GM19023 (cell line): ENCODE measurements at regions not wholly inside any gene's neighbourhood (a gene's known extent, or its start where the extent isn't known, plus 50 kb on each side); places are given as distances from the start of the nearest gene placed in this dataset.
"Not testable (repeated sequence)": the region's sequence is repeated elsewhere in the genome, so short reads cannot be mapped to it uniquely, and the experiment has no call there.

Experiments
- ATAC-seq: cut with Tn5 transposase; IDR thresholded peaks from one replicate; pipeline ENCODE4 v1.9.1; 2021; ENCODE audit warnings: mild to moderate bottlenecking, moderate library complexity; ENCODE audit not compliant: unreplicated experiment

DNA sequence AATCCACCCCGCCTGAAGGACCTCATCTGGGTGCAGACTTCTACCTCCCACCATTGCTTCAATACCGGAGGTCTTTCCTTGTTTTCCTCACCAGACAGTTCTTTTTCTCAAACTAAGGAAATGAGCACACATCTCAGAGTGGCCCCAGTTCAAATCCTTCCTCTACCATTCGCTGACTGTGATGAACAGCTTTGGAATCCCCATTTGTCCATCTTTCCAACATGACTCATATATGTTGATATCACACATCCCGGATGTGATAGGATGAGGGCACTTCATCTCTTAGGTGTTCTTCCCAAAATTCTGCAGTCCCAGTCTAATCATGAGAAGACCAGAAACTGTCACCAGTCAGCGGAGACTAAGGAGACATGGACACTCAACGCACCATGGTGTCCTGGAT, 67.9 kb upstream of the SMURF2 start:
- ATAC-seq, result not testable (repeated sequence)

DNA sequence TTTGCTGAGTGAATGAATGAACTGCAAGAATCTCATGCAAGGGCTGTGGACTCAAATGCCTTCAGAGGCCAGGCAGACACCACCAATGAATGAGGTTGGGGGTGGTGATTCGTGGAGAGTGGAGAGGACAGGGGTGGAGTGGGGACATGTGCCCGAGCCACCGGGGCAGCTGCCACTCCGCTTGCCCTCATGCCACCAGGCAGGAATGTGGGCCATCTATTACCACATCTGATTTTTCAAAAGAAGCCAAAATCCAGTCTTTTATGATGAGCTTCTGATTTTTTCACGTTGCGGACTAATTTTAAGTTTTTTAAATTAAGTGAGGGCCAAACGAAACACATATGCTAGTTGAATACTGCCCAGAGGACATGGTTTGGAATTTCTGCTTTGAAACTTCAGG, 67.1 kb upstream of the SMURF2 start:
- no peak for ATAC-seq

DNA sequence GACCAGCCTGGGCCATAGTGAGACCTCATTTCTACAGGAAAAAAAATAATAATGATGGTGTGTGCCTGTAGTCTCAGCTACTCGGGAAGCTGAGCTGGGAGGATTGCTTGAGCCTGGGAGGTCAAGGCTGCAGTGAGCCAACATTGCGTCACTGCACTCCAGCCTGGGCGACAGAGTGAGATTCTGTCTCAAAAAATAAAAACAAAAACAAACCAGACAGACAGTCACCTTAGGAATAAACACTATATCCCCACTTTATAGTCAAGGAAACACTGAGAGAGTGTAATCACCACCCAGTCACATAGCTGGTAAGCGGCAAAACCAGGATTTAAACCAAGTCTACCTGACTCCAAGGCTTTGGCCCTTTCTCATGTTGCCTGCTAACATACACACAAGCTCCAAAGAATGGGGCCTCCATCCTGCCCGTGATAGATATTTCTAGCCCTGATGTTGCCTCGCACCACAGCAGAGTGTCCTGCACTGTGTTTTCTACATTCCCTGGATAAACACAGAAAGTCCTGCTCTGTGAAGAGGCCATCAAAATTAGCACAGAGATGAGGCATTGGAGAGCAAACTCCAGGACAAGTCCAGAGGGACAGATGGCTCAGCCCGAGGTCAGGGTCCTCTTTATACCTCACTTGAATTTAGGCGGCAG, 66.1 kb upstream of the SMURF2 start:
- no peak for ATAC-seq

DNA sequence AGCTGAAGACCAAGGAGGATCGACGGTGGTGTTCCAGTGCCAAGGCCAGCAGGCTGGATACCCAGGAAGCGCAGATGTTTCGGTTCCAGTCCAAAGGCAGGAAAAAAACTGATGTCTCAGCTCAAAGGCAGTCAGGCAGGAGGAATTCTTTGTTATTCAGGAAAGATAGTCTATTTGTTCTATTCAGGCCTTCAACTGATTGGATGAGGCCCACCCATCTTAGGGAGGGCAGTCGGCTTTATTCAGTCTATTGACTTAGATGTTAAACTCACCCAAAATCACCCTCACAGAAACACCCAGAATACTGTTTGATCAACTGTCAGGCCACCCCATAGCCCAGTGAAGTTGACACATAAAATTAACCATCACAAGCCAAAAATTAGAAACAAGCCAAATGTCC, 63.9 kb upstream of the SMURF2 start:
- not testable (repeated sequence) for ATAC-seq

DNA sequence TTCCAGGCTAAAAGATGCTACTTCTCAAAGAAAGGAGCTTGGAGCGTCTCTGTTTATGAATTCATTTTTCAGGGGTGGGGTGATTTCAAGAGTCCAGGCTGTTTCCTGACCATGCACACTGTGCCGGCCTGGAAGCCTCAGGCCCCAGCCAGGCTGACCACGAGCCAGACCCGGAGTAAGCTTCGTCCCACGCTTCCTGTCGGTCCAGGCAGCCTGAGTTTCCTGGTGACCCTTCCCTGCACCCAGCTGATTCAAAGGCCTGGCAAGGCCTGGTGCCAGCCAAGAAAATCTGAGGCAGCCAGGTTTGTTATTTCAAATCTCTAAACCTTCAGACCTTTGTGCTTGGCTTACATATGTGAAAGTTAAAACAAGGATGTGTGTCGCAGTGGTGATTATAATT, 62.1 kb upstream of the SMURF2 start:
- ATAC-seq, result not testable (repeated sequence)

DNA sequence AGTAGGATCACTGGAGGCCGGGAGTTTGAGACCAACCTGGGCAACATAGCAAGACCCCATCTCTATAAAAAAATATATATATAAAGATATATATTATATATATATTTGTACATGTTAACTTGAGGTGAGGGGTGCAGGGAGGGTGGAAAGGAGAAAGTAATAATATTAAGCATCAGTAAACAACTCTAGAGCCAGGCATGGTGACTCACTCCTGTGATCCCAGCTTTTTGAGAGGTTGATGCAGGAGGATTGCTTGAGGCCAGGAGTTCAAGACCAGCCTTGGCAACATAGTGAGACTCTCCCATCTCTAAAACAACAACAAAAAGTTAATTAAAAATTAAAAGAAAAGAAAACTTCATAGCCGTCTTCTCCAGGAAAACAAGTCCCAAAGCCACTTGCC, 61.7 kb upstream of the SMURF2 start:
- ATAC-seq, result no peak

DNA sequence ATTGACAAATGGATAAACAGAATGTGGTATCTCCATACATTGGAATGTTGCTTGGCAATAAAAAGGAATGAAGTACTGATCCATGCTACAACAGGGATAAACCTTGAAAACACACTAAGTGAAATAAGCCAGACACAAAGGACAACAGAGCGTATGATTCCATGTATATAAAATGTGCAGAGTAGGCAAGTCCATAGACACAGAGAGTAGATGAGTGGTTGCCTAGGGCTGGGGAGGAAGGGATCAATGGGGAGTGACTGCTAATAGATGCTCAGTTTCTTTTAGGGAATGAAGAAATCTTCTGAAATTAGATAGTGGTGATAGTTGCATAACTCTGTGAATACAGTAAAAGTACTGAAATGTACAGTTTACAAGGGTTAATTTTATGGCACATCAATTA, 59.4 kb upstream of the SMURF2 start:
- not testable (repeated sequence) for ATAC-seq

DNA sequence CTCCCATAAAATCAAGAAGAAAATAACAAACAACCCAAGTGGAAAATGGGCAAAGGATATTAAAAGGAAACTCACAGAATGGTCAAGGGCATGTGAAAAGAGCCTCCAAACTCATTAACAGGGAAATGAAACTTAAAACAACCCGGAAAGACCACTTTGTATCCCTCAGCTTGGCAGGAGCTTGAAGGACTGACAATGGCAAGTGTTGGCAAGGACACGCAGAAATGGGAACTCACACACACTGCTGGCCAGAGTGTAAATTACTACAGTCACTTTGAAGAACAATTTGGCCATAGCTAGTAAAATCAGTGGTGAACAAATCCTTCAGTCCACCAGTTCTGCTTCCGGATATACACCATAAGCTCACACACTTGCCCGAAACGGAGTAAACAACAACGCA, 58.1 kb upstream of the SMURF2 start:
- ATAC-seq, result not testable (repeated sequence)

DNA sequence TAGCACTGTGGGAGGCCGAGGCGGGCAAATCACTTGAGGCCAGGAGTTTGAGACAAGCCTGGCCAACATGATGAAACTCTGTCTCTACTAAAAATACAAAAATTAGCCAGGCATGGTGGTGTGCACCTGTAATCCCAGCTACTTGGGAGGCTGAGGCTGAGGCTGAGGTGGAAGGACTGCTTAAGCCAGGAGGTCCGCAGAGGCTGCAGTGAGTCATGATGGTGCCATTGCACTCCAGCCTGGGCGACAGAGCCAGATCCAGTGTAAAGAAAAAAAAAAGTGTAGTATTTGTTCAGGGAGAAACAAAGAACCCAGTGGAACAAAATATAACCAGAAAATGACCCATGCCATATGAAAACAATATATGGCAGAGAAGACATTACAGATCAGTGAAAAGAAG, 57.4 kb upstream of the SMURF2 start:
- not testable (repeated sequence) for ATAC-seq

DNA sequence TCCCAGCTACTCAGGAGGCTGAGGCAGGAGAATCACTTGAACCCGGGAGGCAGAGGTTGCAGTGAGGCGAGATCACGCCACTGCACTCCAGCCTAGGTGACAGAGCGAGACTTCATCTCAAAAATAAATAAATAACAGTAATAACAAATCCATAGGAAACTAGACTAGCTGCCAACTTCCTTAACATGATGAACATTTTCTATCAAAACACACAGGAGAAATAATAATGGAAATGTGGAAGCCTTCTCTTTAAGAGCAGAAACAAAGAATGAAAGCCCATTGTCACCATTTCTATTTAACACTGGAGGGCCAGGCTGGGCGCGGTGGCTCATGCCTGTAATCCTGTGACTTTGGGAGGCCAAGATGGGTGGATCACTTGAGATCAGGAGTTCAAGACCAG, 56.7 kb upstream of the SMURF2 start:
- not testable (repeated sequence) for ATAC-seq

DNA sequence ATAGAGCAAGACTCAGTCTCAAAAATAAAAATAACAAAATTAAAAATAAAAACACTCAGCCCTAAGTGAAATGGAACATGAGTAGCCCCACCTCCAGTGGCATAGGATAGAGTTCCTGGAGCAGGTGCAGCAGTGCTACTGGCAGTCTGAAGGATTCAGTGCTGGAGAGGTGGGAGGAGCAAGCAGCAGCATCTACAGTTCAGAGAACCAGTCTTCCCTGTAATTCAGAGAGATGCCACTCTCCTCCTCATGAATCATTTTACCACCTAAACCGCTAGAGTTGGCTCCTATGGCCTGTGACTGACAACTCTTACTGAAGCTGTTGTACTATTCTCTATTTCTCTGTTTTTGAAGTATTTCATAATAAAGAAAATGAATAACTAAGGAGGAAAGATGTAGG, 56.0 kb upstream of the SMURF2 start:
- ATAC-seq, result no peak

DNA sequence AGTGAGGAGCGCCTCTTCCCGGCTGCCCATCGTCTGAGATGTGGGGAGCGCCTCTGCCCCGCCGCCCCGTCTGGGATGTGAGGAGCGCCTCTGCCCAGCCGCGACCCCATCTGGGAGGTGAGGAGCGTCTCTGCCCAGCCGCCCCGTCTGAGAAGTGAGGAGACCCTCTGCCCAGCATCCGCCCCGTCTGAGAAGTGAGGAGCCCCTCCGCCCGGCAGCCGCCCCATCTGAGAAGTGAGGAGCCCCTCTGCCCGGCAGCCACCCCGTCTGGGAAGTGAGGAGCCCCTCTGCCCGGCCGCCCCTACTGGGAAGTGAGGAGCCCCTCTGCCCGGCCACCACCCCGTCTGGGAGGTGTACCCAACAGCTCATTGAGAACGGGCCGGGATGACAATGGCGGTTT, 54.4 kb upstream of the SMURF2 start:
- not testable (repeated sequence) for ATAC-seq

DNA sequence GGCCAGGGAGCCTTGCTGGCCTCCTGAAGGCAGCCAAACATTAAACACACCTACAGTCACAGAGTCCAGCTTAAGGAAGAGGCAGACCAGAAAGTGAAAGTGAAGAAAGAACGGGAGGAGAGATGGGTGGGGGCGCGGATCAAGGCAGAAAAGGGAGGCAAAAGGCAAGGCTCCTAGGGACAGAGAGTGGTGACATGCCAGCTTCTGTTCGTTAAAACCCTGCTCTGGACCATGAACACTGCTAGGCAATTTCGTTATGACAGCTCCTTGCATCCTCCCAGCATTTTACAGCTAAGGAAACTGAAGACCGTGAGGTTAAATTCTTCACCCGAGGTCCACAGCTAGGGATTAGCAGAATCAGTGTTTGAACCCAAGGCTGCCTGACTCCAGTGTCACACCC, 51.7 kb upstream of the SMURF2 start:
- ATAC-seq, result not testable (repeated sequence)

DNA sequence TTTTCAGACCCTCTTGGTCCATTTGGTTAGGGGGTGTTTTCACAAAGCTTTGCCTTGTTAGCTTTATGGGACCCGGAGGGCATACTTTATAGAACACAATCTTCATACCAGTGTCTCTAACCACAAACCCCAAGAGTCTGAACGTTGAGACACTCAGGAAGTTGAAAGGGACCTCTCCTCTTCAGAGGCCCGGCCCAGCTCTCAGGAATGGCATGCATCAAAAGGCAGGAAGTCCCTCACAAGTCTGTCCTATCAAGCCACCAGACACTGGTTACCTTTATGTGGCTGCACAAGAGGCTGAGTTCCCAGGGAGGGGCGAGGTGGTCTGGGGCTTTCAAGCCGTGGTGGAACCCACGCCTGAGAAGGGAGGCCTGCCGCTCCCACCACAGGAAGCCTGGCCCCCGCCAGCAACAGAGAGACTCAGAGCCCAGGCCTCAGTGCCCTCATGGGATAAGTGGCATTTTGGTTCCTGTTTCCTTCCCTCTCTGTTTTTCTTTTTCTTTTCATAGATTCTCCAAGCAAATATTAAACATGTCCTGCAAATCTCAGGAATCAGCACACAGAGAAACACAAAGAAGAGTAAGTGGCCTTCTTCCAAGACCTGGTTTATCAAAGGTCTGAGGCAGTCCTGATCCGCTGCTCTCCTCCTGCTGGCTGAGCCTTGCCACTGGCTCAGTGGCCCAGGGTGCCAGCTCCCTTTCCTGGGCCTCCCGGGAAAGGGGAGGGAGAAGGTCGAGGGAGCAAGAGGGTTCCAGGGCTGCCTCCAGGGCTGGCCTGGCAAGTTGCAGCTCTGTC, 50.6 kb upstream of the SMURF2 start:
- not testable (repeated sequence) for ATAC-seq
